Left cardiac atrium (tissue), 4 donors: ENCODE measurements at regions not wholly inside any gene's neighbourhood (a gene's known extent, or its start where the extent isn't known, plus 50 kb on each side); places are given as distances from the start of the nearest gene placed in this dataset.
A peak's percentile ranks its signal among the peaks of the same experiment; 100 is the strongest.

Experiments
- ATAC-seq, 2 donors: fragments of 200-7000 bp; cut with Tn5 transposase; one replicate each; pipeline ENCODE4 v1.9.1; 2020; ENCODE audit warnings: mild to moderate bottlenecking in 2 of 2, moderate library complexity in 2 of 2
- DNase-seq: peaks from one replicate; pipeline ENCODE4 v3.0.0-alpha.2; 2020
- intact Hi-C, 2 donors: fragments of 100-400 bp; cut with DNase I; formaldehyde crosslinking; loops; one replicate each; pipeline versions ENCODE4 v1.14.1 to v1.15.1; 2022 to 2023
- donor health status: DM: no; HTN: yes; CAD: no.
- donor health status: DM: no; HTN: yes; CAD: no; lungs with severe emphysema.
- donor health status: DM: yes; HTN: yes; CAD: no.
- donor health status: Dilated cardiomyopathy.

DNA sequence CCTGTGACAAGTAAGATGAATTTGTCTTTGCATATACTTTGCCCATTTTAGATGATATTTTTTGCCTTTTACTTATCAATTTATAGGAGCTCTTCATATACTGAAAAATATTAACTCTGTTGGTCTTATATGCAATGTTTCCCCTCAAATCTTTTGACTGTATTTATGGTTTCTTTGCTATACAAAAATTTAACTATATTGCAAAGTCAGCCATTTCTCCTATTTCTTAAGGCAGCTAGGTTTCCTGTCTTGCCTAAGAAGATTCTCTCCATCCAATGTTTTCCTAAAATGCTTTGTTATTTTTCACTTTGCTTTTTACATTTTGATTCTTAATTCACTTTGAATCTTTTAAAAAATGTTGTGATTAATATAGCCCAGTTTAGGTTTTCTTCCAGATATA lies 273.1 kb downstream of the NSG2 start:
- DNase-seq (no peak), ATAC-seq (no peak)
- intact Hi-C loops, result no loop called here

DNA sequence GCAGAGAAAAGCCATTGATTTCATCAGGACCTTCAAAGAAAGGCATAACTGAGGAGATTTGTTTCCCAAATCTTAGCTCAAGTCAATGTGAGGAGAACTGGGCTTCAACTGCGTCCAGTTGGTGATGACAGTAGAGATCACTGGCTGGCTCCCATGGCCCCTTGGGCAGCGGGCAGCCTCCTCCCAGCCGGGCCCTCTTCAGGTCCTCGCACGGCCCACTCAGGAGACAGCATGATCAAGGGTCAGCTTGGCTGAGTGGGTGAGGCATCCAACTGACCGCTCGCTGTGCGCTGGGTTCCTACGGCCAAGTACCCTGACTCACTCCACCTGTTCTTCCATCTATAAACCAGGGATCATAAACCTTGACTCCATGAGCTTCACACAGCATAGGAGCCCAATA lies 274.0 kb downstream of the NSG2 start:
- no peak for ATAC-seq
- no peak for DNase-seq
- intact Hi-C loops, result no loop called here

DNA sequence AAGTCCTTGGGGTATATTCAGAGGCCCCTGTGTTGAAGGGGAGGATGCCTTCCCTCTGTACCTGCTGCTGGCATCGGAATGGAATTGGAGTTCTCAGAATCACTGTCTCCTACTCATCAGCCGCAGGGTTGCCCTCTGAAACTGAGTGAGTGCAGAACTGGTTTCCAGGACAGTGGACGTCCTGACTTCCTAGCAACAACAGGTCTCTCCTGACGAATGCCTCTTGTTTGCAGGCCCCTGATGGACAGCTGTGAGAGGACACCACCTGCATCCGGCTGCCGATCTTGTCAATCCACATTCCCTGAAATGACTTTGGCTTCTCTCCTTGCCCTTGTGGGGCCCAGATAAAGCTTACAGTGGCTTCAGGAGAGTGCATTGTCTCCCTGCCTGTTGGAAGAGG lies 274.5 kb downstream of the NSG2 start:
- intact Hi-C loops, result no loop called here
- DNase-seq, result no peak
- ATAC-seq, result no peak

GRCh38 chr5:174323878-174324281 lies 278.4 kb downstream of the NSG2 start:
- intact Hi-C loops, result no loop called here
- ATAC-seq (no peak), DNase-seq (no peak)

- intact Hi-C loops, result no loop called here
- no peak for DNase-seq
- no peak for ATAC-seq
Measured at GRCh38 chr5:174324680-174325079, 279.2 kb downstream of the NSG2 start.

DNA sequence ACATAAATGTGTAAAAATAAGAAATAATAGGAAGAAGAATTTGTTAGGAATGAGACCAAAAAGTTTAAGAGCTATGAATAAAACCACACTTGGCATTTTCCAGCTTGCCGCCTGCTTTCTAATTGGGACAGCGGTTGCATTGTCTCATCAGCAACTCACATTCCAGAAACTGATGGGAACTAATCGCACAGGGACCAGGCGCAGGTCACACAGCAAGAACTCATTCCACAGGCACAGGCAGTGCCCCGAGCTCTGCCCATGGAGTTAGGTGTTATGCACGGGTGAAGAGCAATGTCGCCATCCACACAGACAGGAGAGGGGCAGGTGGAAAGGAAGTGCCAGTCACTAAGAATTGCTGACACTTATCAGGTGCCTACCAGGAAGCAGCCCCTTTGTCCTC lies 279.9 kb downstream of the NSG2 start:
- DNase-seq (no peak), ATAC-seq (no peak)
- intact Hi-C loops, result no loop called here

- DNase-seq (no peak), ATAC-seq (no peak)
- intact Hi-C loops, result no loop called here
Measured at GRCh38 chr5:174325961-174326360, 280.5 kb downstream of the NSG2 start.

- intact Hi-C loops, result no loop called here
- no peak for ATAC-seq
Measured at GRCh38 chr5:174326372-174326771, 280.9 kb downstream of the NSG2 start.

GRCh38 chr5:174327317-174327864 lies 281.9 kb downstream of the NSG2 start:
- intact Hi-C loops, result no loop called here
- peak; percentile 56 for DNase-seq
- ATAC-seq, result peak; percentile 34 to 79

More at GRCh38 chr5:174326372-174326771, 280.9 kb downstream of the NSG2 start:
- DNase-seq, result no peak

GRCh38 chr5:174327896-174328295 lies 282.4 kb downstream of the NSG2 start:
- no peak for ATAC-seq
- intact Hi-C loops, result no loop called here
- DNase-seq, result no peak

DNA sequence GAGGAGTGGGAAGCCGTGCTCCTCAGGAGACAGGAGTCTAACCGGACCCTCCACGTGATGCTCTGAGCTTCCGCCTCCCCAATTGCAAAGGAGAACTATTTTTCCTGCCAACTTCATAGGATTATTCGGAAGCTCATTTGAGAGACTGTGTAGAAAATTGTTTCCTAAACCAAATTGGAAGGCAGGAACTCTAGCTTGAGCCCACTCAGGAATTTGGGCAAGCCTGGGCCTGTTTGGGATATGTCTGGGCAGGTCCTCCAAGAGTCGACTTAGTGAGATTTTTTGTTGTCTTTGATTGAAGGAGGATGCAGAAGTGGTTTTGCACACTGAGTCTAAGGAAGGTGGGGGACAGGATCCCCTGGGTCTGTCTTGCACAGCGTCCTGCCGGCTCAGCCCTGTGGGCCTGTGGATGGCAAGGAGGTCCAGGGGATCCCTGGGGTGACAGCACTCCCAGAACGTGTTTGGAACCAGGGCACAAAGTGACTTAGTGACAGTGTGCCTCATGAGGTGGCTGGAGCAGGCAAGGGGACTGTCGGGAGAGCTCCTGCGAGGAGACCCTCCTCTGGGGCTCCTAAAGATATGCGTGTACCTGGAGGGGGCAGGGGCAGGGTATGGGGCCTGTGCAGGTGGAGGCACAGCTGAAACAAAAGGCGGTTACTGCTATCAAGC lies 283.3 kb downstream of the NSG2 start:
- no peak for ATAC-seq
- intact Hi-C loops, result no loop called here

DNA sequence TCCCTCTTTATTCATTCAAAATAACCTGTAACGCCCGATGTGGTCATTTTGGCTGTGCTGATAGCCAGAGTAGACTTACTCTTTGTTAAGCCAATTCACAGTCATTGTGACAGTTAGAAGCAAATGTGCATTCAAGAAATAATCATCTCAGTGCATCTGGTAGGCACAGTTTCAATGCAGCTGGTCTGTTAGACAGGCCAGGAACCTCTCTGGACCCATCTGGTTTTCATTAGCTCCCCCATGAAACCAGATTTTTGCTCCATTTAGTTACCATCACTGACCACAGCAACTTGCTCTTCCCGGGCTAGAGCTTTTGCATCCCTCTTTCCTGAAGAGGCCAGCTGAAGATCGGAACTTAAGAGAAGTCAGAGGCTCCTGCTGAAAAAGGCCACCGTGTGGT lies 284.2 kb downstream of the NSG2 start:
- intact Hi-C loops, result no loop called here
- DNase-seq (no peak), ATAC-seq (no peak)

More for the DNA sequence above, 283.3 kb downstream of the NSG2 start:
- no peak for DNase-seq

DNA sequence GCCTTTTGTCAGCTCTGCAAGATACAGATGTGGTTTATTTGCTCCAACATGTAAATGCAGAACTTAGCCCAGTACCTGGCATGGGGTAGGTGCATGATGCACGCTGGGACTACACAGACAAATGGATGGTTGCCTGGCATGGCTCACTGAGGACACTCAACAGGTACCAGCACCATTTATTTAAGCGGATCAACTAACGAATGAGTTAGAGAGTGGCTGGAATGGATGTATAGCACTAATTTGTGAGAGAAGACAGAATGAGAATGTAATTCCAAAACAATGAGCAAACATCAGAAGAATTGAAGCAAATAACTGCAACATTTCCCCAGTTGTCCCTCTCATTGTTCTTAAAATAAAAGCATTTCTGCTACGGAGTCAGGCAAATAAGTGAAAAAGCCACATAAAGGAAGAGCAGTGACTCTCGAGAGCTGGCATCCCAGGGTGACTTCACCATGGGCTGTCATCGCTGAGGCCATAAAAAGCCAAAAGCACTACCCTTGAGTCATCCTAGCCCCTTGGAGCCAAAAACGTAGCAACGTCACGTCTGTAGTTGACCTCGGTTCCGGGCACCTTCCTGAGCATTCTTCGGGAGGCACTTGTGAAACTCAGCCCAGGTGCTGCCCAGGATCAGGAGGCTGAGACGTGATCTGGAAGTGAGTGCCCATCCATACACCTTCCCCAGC lies 290.3 kb downstream of the NSG2 start:
- ATAC-seq (no peak), DNase-seq (no peak)
- intact Hi-C loops, result no loop called here

GRCh38 chr5:174336479-174336878 lies 291.0 kb downstream of the NSG2 start:
- ATAC-seq (no peak), DNase-seq (no peak)
- intact Hi-C loops, result no loop called here

- intact Hi-C loops, result no loop called here
- ATAC-seq (peak; percentile 45 to 61), DNase-seq (no peak)
Measured at GRCh38 chr5:174337276-174338184, 292.0 kb downstream of the NSG2 start.

GRCh38 chr5:174338185-174339010 lies 292.9 kb downstream of the NSG2 start:
- DNase-seq, result peak; percentile 56
- intact Hi-C loops, result no loop called here
- peak; percentile 75 to 96 for ATAC-seq

DNA sequence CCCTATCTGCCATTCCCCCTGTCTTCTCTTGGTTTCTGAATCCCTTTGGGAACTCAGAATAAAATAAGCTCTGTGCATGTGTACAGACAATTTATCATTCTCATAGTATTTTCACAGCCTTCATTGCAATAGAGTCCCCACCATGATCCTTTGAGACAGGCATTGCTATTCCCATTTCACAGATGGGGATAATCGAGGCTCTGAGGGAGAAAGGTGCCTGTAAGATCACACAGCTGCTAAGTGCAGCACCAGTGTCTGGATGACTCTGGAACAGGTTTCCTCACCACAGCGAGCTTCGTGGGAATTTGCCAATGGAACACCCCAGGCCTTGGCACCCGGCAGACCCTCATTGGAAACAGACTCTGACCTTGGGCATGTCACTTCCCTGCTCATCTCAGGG lies 293.6 kb downstream of the NSG2 start:
- ATAC-seq (no peak), DNase-seq (no peak)
- intact Hi-C loops, result no loop called here

DNA sequence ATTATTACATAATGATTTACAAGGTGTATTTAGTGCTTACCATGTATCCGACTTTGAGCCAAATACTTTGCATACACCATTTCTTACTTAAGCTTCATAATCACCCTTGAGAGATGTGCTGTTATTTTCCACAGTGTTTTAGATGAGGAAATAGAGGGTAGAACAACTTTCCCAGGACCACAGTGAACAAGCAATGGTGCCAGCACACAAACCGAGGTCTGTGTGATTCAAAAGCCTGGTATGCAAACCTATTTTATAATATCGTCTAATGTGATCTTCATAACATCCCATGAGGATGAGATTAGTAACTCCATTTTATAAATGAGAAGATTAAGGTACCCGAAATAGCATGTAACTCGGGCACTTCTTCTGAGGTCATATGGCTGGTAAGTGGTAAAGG lies 294.7 kb downstream of the NSG2 start:
- ATAC-seq (no peak), DNase-seq (no peak)
- intact Hi-C loops, result no loop called here

DNA sequence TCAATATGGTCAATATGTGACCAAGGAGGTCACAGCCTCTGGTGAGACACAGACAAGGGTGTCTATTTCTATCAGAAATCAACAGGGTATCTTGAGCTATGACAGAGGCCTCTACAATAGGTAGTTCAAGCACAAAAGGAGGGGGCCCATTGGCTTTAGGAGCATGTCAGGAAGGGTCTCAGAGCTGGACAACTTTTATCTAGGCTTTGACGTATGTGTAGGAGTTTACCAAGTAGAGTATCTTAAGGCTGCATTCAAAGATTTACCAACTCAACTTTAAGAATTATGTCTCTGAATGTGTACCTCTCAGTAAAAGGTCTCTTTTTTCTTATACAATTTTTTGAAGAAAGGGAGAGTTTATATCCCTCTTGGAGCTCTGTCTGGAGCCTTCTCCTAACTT lies 297.2 kb downstream of the NSG2 start:
- intact Hi-C loops, result no loop called here
- DNase-seq, result no peak
- ATAC-seq, result no peak
